SK-N-MC (cell line): ENCODE measurements at regions not wholly inside any gene's neighbourhood (a gene's known extent, or its start where the extent isn't known, plus 50 kb on each side); places are given as distances from the start of the nearest gene placed in this dataset.

Experiments used
- EZH2 ChIP-seq: fragments of 200-600 bp; sonication (generic); IDR thresholded peaks from one replicate; pipeline ENCODE4 v1.6.1; 2017; ENCODE audit warnings: antibody characterized with exemption
- FOXP2 ChIP-seq: optimal IDR thresholded peaks from 2 replicates; pipeline ENCODE3; 2011; ENCODE audit warnings: mild to moderate bottlenecking, moderate library complexity; ENCODE audit not compliant: insufficient read depth; ENCODE audit errors: extremely low read length, control extremely low read depth
- POLR2AphosphoS5 ChIP-seq: IDR thresholded peaks from 2 replicates; pipeline ENCODE4 v1.6.1; 2012; ENCODE audit warnings: mild to moderate bottlenecking, low read depth, low read length, borderline replicate concordance

GRCh38 chr11:91265946-91266345 is 958.7 kb upstream of the FAT3 start:
- TF ChIP-seq POLR2AphosphoS5 (no peak), EZH2 (no peak), FOXP2 (no peak)
